GM12872 (cell line): ENCODE measurements at regions not wholly inside any gene's neighbourhood (a gene's known extent, or its start where the extent isn't known, plus 50 kb on each side); places are given as distances from the start of the nearest gene placed in this dataset.

Experiments
- CTCF ChIP-seq: IDR thresholded peaks from 3 replicates; pipeline ENCODE4 v1.5.1; 2011; ENCODE audit warnings: low read depth, mild to moderate bottlenecking, low read length, moderate library complexity; ENCODE audit not compliant: insufficient read depth

GRCh38 chr10:71042699-71043098 lies 154.3 kb upstream of the PCBD1 start:
- no peak for TF ChIP-seq CTCF

GRCh38 chr10:71043858-71044257 lies 155.5 kb upstream of the PCBD1 start:
- TF ChIP-seq CTCF, result no peak

GRCh38 chr10:71044720-71045119 lies 156.4 kb upstream of the PCBD1 start:
- TF ChIP-seq CTCF, result no peak

- no peak for TF ChIP-seq CTCF
Observed at GRCh38 chr10:71045204-71045809, 156.9 kb upstream of the PCBD1 start.

GRCh38 chr10:71045936-71046335 lies 157.6 kb upstream of the PCBD1 start:
- no peak for TF ChIP-seq CTCF

GRCh38 chr10:71046747-71047146 lies 158.4 kb upstream of the PCBD1 start:
- no peak for TF ChIP-seq CTCF

GRCh38 chr10:71048971-71049615 lies 160.7 kb upstream of the PCBD1 start:
- no peak for TF ChIP-seq CTCF

- TF ChIP-seq CTCF, result no peak
Observed at GRCh38 chr10:71049994-71050393, 161.6 kb upstream of the PCBD1 start.
